Suprapubic skin (tissue), 3 donors: ENCODE measurements at regions not wholly inside any gene's neighbourhood (a gene's known extent, or its start where the extent isn't known, plus 50 kb on each side); places are given as distances from the start of the nearest gene placed in this dataset.

Experiments used
- CTCF ChIP-seq, 2 donors: fragments of 200-600 bp in 1 of 2; fragments of 450-650 bp in 1 of 2; sonication (generic) in 1 of 2; IDR thresholded peaks; one replicate each; pipeline ENCODE4 v1.5.1; 2016 to 2019; ENCODE audit warnings: antibody characterized with exemption in 2 of 2, mild to moderate bottlenecking in 1 of 2, moderate library complexity in 1 of 2
- POLR2AphosphoS5 ChIP-seq, 3 donors: sonication (generic); formaldehyde crosslinking; IDR thresholded peaks; one replicate each; pipeline ENCODE4 v1.6.1; 2017; ENCODE audit warnings: antibody characterized with exemption in 3 of 3

- TF ChIP-seq CTCF (IDR thresholded peaks at IDR 0.05) (no peak), POLR2AphosphoS5 (IDR thresholded peaks at IDR 0.05) (no peak)
Observed at GRCh38 chr1:222163895-222164294, 384.0 kb downstream of the HHIPL2 start.
